Right cardiac atrium (tissue), 5 donors: ENCODE measurements at regions not wholly inside any gene's neighbourhood (a gene's known extent, or its start where the extent isn't known, plus 50 kb on each side); places are given as distances from the start of the nearest gene placed in this dataset.

ENCODE experiments used
- ATAC-seq, 2 donors: fragments of 200-7000 bp; cut with Tn5 transposase; one replicate each; pipeline versions ENCODE4 v1.8.0 to v1.9.1; 2020; ENCODE audit warnings: moderate library complexity in 2 of 2, mild to moderate bottlenecking in 1 of 2
- DNase-seq, 3 donors: peaks; one replicate each; pipeline ENCODE4 v3.0.0-alpha.2; 2020
- H3K27ac ChIP-seq: one replicate; pipeline ENCODE4 v1.5.1; 2013; ENCODE audit warnings: mild to moderate bottlenecking, low read length, control low read depth, moderate library complexity
- H3K27me3 ChIP-seq: one replicate; pipeline ENCODE4 v1.6.1; 2013; ENCODE audit not compliant: control insufficient read depth, insufficient read depth
- H3K4me1 ChIP-seq: one replicate; pipeline ENCODE4 v1.6.1; 2013; ENCODE audit warnings: low read length; ENCODE audit not compliant: control insufficient read depth, insufficient read depth
- H3K4me3 ChIP-seq: one replicate; pipeline ENCODE4 v1.5.1; 2013; ENCODE audit warnings: low read length, control low read depth
- H3K9me3 ChIP-seq: one replicate; pipeline ENCODE4 v1.6.1; 2013; ENCODE audit warnings: low read length; ENCODE audit not compliant: control insufficient read depth
- WGBS: extraction: QIAGEN DNeasy Blood & Tissue Kit; methylation state at CpG from one replicate; pipeline ENCODE4 v1.1.7; 2013; 5-methylcytosine and 5-hydroxymethylcytosine counted together
- intact Hi-C, 4 donors: fragments of 100-400 bp; cut with DNase I; formaldehyde crosslinking; loops; one replicate each; pipeline versions ENCODE4 v1.11.0 to v1.14.0; 2022 to 2023
- donor health status: healthy with polysubstance abuse.
- donor health status: DM: no; HTN: yes; CAD: no.
- donor health status: DM: no; HTN: no; CAD: no.
- donor health status: DM: no; HTN: yes; CAD: no; lungs with severe emphysema.
- donor health status: DM: yes; HTN: yes; CAD: no.

DNA sequence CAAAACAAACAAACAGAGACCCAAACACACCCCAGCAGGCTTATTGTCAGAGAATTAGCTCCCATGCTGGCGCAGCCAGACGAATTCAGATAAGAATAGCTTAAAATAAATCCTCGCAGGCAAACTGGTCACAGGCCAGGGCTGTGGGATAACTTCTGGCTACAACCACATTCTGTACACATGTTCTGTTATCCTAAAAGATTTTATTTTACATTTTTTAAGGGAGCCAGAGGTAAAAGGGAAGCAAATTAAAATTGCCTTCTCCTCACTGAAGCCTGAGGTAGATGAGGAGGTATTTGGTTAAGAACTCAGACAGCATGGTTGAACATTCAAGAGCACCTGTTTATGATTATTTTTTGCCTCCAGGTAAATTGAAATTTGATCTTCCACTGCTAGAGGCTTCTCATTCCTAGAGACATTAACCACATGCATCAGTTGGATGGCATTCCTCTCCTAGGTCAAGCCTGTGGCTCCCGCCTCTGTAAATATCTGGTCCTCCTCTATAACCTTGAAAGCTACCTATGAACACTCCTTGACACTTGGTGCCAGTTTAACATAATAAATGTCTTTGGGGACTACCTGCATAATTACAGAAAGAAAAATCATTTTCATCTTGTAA lies 190.3 kb downstream of the SATB1 start:
- ATAC-seq (peak; percentile 65 to 80), DNase-seq (peak; percentile 13 to 64 (median 46))
- WGBS = 33% methylated on average over 4 of the region's 4 CpGs
- H3K27ac ChIP-seq = no peak overlapping the region
- intact Hi-C loops = no loop called here
- peak overlapping the region; percentile 8 for H3K4me3 ChIP-seq
- H3K9me3 ChIP-seq = no peaks in the 10 kb centered on the region
- no peaks in the 10 kb centered on the region for H3K27me3 ChIP-seq
- peaks cover 1% of the 10 kb centered on the region for H3K4me1 ChIP-seq

DNA sequence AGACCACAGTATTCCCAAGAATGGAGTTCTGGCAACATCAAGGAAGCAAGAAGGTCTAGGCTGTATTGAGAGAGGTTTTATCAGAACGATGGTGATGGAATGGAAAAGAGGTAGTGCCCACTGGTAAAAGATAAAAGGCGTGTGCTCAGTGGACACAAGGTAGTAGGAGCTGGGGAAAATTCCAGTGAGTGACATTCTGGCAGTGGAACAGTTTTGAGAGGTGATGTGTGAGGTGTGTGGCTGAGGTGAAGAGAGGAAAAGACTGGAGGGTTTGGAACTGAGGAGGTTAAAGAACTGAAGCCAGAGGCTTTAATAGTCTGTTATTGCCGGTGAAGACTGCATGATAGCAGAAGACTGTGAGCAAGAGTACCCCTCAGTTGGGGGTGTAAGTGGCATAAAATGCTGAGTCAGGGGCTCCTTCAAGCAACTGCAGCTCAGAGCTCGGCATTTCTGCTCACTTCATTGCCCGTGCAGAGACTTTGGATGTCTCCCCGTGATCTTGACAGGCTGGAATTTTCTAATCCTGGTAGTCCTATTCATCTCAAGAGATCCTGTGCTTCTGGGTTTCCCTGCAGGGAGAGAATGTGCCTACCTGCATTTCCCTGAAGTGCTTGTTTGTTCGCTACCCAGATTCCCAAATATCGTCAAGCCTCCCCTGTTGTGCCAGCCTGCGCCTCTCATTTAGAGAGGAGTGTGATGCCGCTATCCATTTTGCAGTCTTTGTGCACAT lies 191.0 kb downstream of the SATB1 start:
- no peak overlapping the region for H3K27ac ChIP-seq

DNA sequence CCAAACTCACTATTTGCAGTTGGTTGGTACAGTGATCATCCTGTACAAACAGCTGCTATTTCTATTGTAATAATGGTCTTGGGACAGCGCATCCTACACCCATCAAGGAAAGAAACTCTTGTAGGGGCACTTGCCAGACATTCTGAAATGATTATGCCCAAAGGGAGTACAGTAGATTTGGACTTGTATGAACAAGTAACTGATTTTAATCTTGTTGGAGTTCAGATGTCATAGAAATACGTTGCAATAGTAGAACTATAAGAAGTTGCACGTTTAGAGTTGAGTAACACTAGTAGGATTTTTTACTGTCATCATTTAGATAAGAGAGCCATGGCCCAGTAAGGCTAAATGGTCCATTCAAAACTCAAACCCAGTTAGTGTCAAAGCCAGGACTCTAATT lies 192.8 kb downstream of the SATB1 start:
- Histone ChIP-seq H3K27ac (no peak overlapping the region), H3K27me3 (no peaks in the 10 kb centered on the region), H3K9me3 (no peaks in the 10 kb centered on the region), H3K4me1 (no peaks in the 10 kb centered on the region), H3K4me3 (no peak overlapping the region)
- no peak for ATAC-seq
- DNase-seq = no peak
- intact Hi-C loops = no loop called here
- WGBS = 60% methylated on average over 3 of the region's 3 CpGs

More for the DNA sequence above, 191.0 kb downstream of the SATB1 start:
- no peak for DNase-seq
- Histone ChIP-seq H3K9me3 (no peaks in the 10 kb centered on the region), H3K4me1 (peaks cover 1% of the 10 kb centered on the region), H3K27me3 (no peaks in the 10 kb centered on the region), H3K4me3 (peak overlapping the region; percentile 8)
- ATAC-seq = no peak
- WGBS = 31% methylated on average over 10 of the region's 10 CpGs
- intact Hi-C loops = no loop called here

DNA sequence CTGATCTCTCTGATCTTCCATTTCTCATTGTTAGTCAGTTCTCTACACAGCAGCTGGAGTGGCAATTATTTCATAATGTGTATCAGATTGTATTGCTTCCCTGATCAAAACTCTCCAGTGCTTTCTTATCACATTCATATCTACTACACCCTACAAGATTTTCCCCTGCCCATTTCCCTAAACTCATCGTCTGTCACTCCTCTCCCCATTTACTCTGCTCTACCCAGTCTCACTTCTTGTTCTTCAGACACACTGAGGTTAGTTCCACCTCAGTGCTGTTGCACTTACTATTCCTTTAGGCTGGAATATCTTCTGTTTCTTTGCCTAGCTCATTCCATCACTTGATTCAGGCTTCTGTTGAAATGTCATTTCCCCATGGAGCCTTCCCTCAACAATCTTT lies 197.1 kb downstream of the SATB1 start:
- no peaks in the 10 kb centered on the region for H3K9me3 ChIP-seq
- ATAC-seq (no peak), DNase-seq (no peak)
- no peaks in the 10 kb centered on the region for H3K4me1 ChIP-seq
- WGBS = 67% methylated on average over 1 of the region's 1 CpG
- no peaks in the 10 kb centered on the region for H3K27me3 ChIP-seq
- no peak overlapping the region for H3K4me3 ChIP-seq
- H3K27ac ChIP-seq = no peak overlapping the region
- intact Hi-C loops = no loop called here

- Histone ChIP-seq H3K27me3 (no peaks in the 10 kb centered on the region), H3K27ac (no peak overlapping the region), H3K9me3 (no peaks in the 10 kb centered on the region), H3K4me3 (no peak overlapping the region), H3K4me1 (no peaks in the 10 kb centered on the region)
- WGBS = 85% methylated on average over 3 of the region's 3 CpGs
- DNase-seq (no peak), ATAC-seq (no peak)
- intact Hi-C loops = no loop called here
Measured at GRCh38 chr3:18225709-18226108, 199.4 kb downstream of the SATB1 start.

- Histone ChIP-seq H3K4me3 (no peak overlapping the region), H3K27me3 (no peaks in the 10 kb centered on the region), H3K4me1 (no peaks in the 10 kb centered on the region), H3K27ac (no peak overlapping the region), H3K9me3 (no peaks in the 10 kb centered on the region)
- intact Hi-C loops = no loop called here
- no peak for DNase-seq
- 62% methylated on average over 2 of the region's 2 CpGs for WGBS
- ATAC-seq = no peak
Measured at GRCh38 chr3:18224426-18224825, 200.7 kb downstream of the SATB1 start.

- 76% methylated on average over 6 of the region's 6 CpGs for WGBS
- no peak overlapping the region for H3K27ac ChIP-seq
- no peaks in the 10 kb centered on the region for H3K4me1 ChIP-seq
- DNase-seq (no peak), ATAC-seq (no peak)
- intact Hi-C loops = no loop called here
- no peaks in the 10 kb centered on the region for H3K9me3 ChIP-seq
- H3K27me3 ChIP-seq = no peaks in the 10 kb centered on the region
- no peak overlapping the region for H3K4me3 ChIP-seq
Measured at GRCh38 chr3:18223974-18224373, 201.2 kb downstream of the SATB1 start.

DNA sequence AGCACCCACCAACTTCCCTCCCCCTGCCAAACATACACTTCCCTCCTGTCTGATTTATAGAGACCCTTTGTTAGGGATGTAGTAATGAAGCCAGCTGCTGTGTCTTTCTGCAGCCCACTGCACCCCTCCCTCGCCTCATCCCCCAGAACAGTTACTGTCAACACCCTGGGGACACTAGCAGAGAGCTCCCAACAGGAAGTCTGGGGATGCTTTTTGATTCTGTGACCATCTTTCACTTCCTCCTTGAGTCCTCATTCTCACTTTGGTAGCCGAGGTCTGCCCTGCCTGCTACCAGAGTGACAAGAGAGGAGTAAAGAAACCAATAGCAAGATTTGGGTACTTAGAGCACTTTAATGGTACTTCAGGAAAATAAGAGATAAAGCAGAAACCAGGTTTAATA lies 201.6 kb downstream of the SATB1 start:
- intact Hi-C loops = no loop called here
- H3K27me3 ChIP-seq = no peaks in the 10 kb centered on the region
- no peak overlapping the region for H3K4me3 ChIP-seq
- no peaks in the 10 kb centered on the region for H3K9me3 ChIP-seq
- 18% methylated on average over 2 of the region's 2 CpGs for WGBS
- H3K4me1 ChIP-seq = no peaks in the 10 kb centered on the region
- no peak for ATAC-seq
- DNase-seq = no peak
- no peak overlapping the region for H3K27ac ChIP-seq

DNA sequence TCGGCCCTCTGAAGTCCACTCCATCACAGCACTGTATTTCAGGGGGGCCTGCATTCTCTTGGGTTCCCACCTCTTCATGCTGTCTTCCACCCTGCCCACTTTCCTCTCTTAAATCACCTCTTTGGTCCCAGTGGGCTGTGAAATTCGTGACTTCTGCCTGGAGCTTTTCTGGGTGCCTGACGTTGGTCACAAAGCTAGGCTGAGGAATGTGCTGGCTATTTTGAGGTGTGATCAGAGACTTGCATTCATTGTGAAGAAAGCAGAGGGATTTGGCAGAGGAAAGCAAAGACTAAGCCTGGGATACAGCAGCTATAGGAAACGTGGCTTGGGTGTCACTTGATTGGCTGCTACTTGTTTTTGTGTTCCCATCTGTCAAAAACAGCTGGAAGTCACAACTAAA lies 202.5 kb downstream of the SATB1 start:
- Histone ChIP-seq H3K4me3 (no peak overlapping the region), H3K27me3 (no peaks in the 10 kb centered on the region), H3K9me3 (no peaks in the 10 kb centered on the region), H3K4me1 (no peaks in the 10 kb centered on the region), H3K27ac (no peak overlapping the region)
- ATAC-seq (no peak), DNase-seq (no peak)
- intact Hi-C loops = no loop called here
- 32% methylated on average over 4 of the region's 4 CpGs for WGBS

GRCh38 chr3:18217507-18218174 lies 207.5 kb downstream of the SATB1 start:
- ATAC-seq (no peak), DNase-seq (no peak)
- H3K9me3 ChIP-seq = no peaks in the 10 kb centered on the region
- 62% methylated on average over 7 of the region's 7 CpGs for WGBS
- no peak overlapping the region for H3K27ac ChIP-seq
- H3K4me3 ChIP-seq = no peak overlapping the region
- intact Hi-C loops = no loop called here
- H3K27me3 ChIP-seq = no peaks in the 10 kb centered on the region
- no peaks in the 10 kb centered on the region for H3K4me1 ChIP-seq

DNA sequence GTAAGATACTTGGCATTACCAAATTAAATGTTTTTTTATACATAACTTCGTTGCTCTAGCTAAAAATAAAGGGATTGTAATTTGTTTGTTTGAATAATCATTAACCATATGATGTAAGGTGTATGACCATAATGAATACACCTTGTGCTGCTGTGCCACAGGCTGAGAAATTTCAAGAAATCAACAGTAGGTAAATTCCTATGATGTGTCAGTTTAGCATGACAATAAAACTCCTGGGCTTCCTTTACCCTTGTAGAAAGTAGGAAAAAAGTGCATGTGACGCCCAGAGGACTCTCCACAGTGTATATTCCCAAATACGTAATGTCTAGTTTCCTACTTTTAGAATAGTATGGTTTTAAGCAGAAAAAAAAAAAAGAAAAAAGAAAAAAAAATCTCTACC lies 208.1 kb downstream of the SATB1 start:
- Histone ChIP-seq H3K27ac (no peak overlapping the region), H3K27me3 (no peaks in the 10 kb centered on the region), H3K4me3 (no peak overlapping the region), H3K4me1 (no peaks in the 10 kb centered on the region), H3K9me3 (no peaks in the 10 kb centered on the region)
- intact Hi-C loops = no loop called here
- no peak for DNase-seq
- WGBS = 67% methylated on average over 3 of the region's 3 CpGs
- no peak for ATAC-seq
